GM23338 (cell line): ENCODE measurements at regions not wholly inside any gene's neighbourhood (a gene's known extent, or its start where the extent isn't known, plus 50 kb on each side); places are given as distances from the start of the nearest gene placed in this dataset.

Experiments used
- CTCF ChIP-seq, 2 experiments: fragments of 200-600 bp in 1 of 2; sonication (generic) in 1 of 2; conservative IDR thresholded peaks; 2 replicates each; pipeline versions ENCODE4 v1.5.1 to v1.6.1; 2016 to 2017; ENCODE audit warnings: antibody characterized with exemption in 2 of 2, low read depth in 2 of 2, mild to moderate bottlenecking in 2 of 2, moderate library complexity in 1 of 2
- EZH2 ChIP-seq: fragments of 200-600 bp; sonication (generic); IDR thresholded peaks from one replicate; pipeline ENCODE4 v1.8.0; 2017; ENCODE audit warnings: antibody characterized with exemption, mild to moderate bottlenecking, low read depth; ENCODE audit not compliant: unreplicated experiment
- POLR2AphosphoS5 ChIP-seq: IDR thresholded peaks from 2 replicates; pipeline ENCODE4 v1.6.1; 2016; ENCODE audit warnings: antibody characterized with exemption, low read depth
- TF ChIP-seq, protein P1 (sequence below): IDR thresholded peaks from one replicate; pipeline ENCODE4 v1.6.1; 2018; ENCODE audit warnings: antibody characterized with exemption; ENCODE audit not compliant: unreplicated experiment

- TF ChIP-seq CTCF (conservative IDR thresholded peaks at IDR 0.05; ENCODE audit: low read depth in 2 of 2) (no peak), POLR2AphosphoS5 (no peak), EZH2 (no peak)
- TF ChIP-seq, protein P1, sequence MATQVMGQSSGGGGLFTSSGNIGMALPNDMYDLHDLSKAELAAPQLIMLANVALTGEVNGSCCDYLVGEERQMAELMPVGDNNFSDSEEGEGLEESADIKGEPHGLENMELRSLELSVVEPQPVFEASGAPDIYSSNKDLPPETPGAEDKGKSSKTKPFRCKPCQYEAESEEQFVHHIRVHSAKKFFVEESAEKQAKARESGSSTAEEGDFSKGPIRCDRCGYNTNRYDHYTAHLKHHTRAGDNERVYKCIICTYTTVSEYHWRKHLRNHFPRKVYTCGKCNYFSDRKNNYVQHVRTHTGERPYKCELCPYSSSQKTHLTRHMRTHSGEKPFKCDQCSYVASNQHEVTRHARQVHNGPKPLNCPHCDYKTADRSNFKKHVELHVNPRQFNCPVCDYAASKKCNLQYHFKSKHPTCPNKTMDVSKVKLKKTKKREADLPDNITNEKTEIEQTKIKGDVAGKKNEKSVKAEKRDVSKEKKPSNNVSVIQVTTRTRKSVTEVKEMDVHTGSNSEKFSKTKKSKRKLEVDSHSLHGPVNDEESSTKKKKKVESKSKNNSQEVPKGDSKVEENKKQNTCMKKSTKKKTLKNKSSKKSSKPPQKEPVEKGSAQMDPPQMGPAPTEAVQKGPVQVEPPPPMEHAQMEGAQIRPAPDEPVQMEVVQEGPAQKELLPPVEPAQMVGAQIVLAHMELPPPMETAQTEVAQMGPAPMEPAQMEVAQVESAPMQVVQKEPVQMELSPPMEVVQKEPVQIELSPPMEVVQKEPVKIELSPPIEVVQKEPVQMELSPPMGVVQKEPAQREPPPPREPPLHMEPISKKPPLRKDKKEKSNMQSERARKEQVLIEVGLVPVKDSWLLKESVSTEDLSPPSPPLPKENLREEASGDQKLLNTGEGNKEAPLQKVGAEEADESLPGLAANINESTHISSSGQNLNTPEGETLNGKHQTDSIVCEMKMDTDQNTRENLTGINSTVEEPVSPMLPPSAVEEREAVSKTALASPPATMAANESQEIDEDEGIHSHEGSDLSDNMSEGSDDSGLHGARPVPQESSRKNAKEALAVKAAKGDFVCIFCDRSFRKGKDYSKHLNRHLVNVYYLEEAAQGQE: no peak
Observed at GRCh38 chr13:34035676-34036325, 217.9 kb downstream of the RFC3 start.
